NCI-H524 (cell line): ENCODE measurements at regions not wholly inside any gene's neighbourhood (a gene's known extent, or its start where the extent isn't known, plus 50 kb on each side); places are given as distances from the start of the nearest gene placed in this dataset.

Experiments used
- DNase-seq, 2 experiments: peaks; one replicate each; lab custom pipeline; 2025; lab: John Stamatoyannopoulos, UW

GRCh38 chr2:204177977-204178522 lies 241.5 kb downstream of the ICOS start:
- DNase-seq = peak in 1 of 2 experiments; percentile 11

- peak; percentile 59 to 90 for DNase-seq
Measured at GRCh38 chr2:204180649-204181048, 244.1 kb downstream of the ICOS start.

- DNase-seq = no peak
Measured at GRCh38 chr2:204183608-204184007, 247.0 kb downstream of the ICOS start.

- DNase-seq = no peak
Measured at GRCh38 chr2:204184226-204184625, 247.7 kb downstream of the ICOS start.

GRCh38 chr2:204187229-204188083 lies 250.9 kb downstream of the ICOS start:
- no peak for DNase-seq

- no peak for DNase-seq
Measured at GRCh38 chr2:204191574-204191973, 255.0 kb downstream of the ICOS start.

GRCh38 chr2:204195498-204195897 lies 258.9 kb downstream of the ICOS start:
- DNase-seq = no peak

GRCh38 chr2:204197336-204198005 lies 260.9 kb downstream of the ICOS start:
- DNase-seq = no peak

- no peak for DNase-seq
Measured at GRCh38 chr2:204199357-204199756, 262.8 kb downstream of the ICOS start.

GRCh38 chr2:204201507-204201906 lies 264.9 kb downstream of the ICOS start:
- no peak for DNase-seq

GRCh38 chr2:204202253-204202652 lies 265.7 kb downstream of the ICOS start:
- DNase-seq = no peak

- no peak for DNase-seq
Measured at GRCh38 chr2:204203704-204204103, 267.1 kb downstream of the ICOS start.

- DNase-seq = no peak
Measured at GRCh38 chr2:204205082-204205481, 268.5 kb downstream of the ICOS start.

- DNase-seq = peak in 1 of 2 experiments; percentile 26
Measured at GRCh38 chr2:204205538-204205937, 269.0 kb downstream of the ICOS start.

- DNase-seq = peak in 1 of 2 experiments; percentile 3
Measured at GRCh38 chr2:204207866-204208265, 271.3 kb downstream of the ICOS start.

GRCh38 chr2:204213588-204213987 lies 277.0 kb downstream of the ICOS start:
- DNase-seq = no peak

- DNase-seq = no peak
Measured at GRCh38 chr2:204218040-204218439, 281.5 kb downstream of the ICOS start.

- no peak for DNase-seq
Measured at GRCh38 chr2:204219196-204219595, 282.6 kb downstream of the ICOS start.

GRCh38 chr2:204220896-204221295 lies 284.3 kb downstream of the ICOS start:
- no peak for DNase-seq

GRCh38 chr2:204223046-204223445 lies 286.5 kb downstream of the ICOS start:
- DNase-seq = no peak

GRCh38 chr2:204223544-204223943 lies 287.0 kb downstream of the ICOS start:
- no peak for DNase-seq

GRCh38 chr2:204225671-204226073 lies 289.1 kb downstream of the ICOS start:
- no peak for DNase-seq

- DNase-seq = no peak
Measured at GRCh38 chr2:204226305-204226880, 289.8 kb downstream of the ICOS start.
